ENCODE measurements at regions not wholly inside any gene's neighbourhood (a gene's known extent, or its start where the extent isn't known, plus 50 kb on each side); places are given as distances from the start of the nearest gene placed in this dataset.
"Not testable (repeated sequence)": the region's sequence is repeated elsewhere in the genome, so short reads cannot be mapped to it uniquely, and the experiment has no call there.

- H4K20me1 ChIP-seq (ENCODE audit: control insufficient read depth, insufficient read depth); POLR2A ChIA-PET; H3K27me3 ChIP-seq (replicated peaks in 1 of 2; ENCODE audit: control insufficient read depth in 2 of 2, insufficient read depth in 2 of 2, low read length in 1 of 2); ATAC-seq; BruUV-seq (replicated peaks); H3K79me2 ChIP-seq (ENCODE audit: control insufficient read depth, insufficient read depth, low read length); FAIRE-seq; H3K9me3 ChIP-seq (replicated peaks; ENCODE audit: control insufficient read depth, insufficient read depth, low read length); H3K4me1 ChIP-seq (ENCODE audit: control insufficient read depth, insufficient read depth, low read length); DNase-seq (ENCODE audit: low read depth, low spot score); intact Hi-C loops (cut with micrococcal nuclease; ENCODE audit: unreplicated experiment); CTCF ChIA-PET; H3K9ac ChIP-seq (ENCODE audit: control insufficient read depth, insufficient read depth, low read length); H2AFZ ChIP-seq (ENCODE audit: control insufficient read depth, low read depth, low read length); RAD21 ChIA-PET (ENCODE audit: unreplicated experiment); SMC1A ChIA-PET (ENCODE audit: uncharacterized antibody, unreplicated experiment); H3K27ac ChIP-seq (ENCODE audit: control insufficient read depth, insufficient read depth); H3K4me2 ChIP-seq (ENCODE audit: control insufficient read depth, insufficient read depth); H3K4me3 ChIP-seq; in situ Hi-C loops (cut with MboI); H3K36me3 ChIP-seq (ENCODE audit: control insufficient read depth in 2 of 2, insufficient read depth in 2 of 2, low read length in 1 of 2): not testable (repeated sequence)
- 66% methylated on average over 2 of the region's 2 CpGs for WGBS (ENCODE audit: insufficient coverage, insufficient replicate concordance, low lambda C conversion rate, missing lambda C conversion rate)
Observed at GRCh38 chr1:121547726-121548125, 363.0 kb downstream of the SRGAP2C start.

- DNase-seq (ENCODE audit: low read depth, low spot score); FAIRE-seq: not testable (repeated sequence)
Observed at GRCh38 chr1:121550817-121551216, 366.0 kb downstream of the SRGAP2C start.

GRCh38 chr1:121551491-121551890 is 366.7 kb downstream of the SRGAP2C start:
- WGBS (ENCODE audit: insufficient coverage, insufficient replicate concordance, low lambda C conversion rate, missing lambda C conversion rate): 2% methylated on average over 2 of the region's 2 CpGs
- in situ Hi-C loops (cut with MboI); intact Hi-C loops (cut with micrococcal nuclease; ENCODE audit: unreplicated experiment); DNase-seq (ENCODE audit: low read depth, low spot score); POLR2A ChIA-PET; ATAC-seq; SMC1A ChIA-PET (ENCODE audit: uncharacterized antibody, unreplicated experiment); H3K27ac ChIP-seq (ENCODE audit: control insufficient read depth, insufficient read depth); CTCF ChIA-PET; H3K4me2 ChIP-seq (ENCODE audit: control insufficient read depth, insufficient read depth); H3K4me3 ChIP-seq; H3K36me3 ChIP-seq (ENCODE audit: control insufficient read depth in 2 of 2, insufficient read depth in 2 of 2, low read length in 1 of 2); H4K20me1 ChIP-seq (ENCODE audit: control insufficient read depth, insufficient read depth); H3K9me3 ChIP-seq (replicated peaks; ENCODE audit: control insufficient read depth, insufficient read depth, low read length); H3K27me3 ChIP-seq (replicated peaks in 1 of 2; ENCODE audit: control insufficient read depth in 2 of 2, insufficient read depth in 2 of 2, low read length in 1 of 2); BruUV-seq (replicated peaks); H3K9ac ChIP-seq (ENCODE audit: control insufficient read depth, insufficient read depth, low read length); RAD21 ChIA-PET (ENCODE audit: unreplicated experiment); H3K79me2 ChIP-seq (ENCODE audit: control insufficient read depth, insufficient read depth, low read length); H3K4me1 ChIP-seq (ENCODE audit: control insufficient read depth, insufficient read depth, low read length); H2AFZ ChIP-seq (ENCODE audit: control insufficient read depth, low read depth, low read length): not testable (repeated sequence)
- peak; percentile 84 for FAIRE-seq

More at GRCh38 chr1:121550817-121551216, 366.0 kb downstream of the SRGAP2C start:
- ATAC-seq; in situ Hi-C loops (cut with MboI); H3K27ac ChIP-seq (ENCODE audit: control insufficient read depth, insufficient read depth); POLR2A ChIA-PET; H3K79me2 ChIP-seq (ENCODE audit: control insufficient read depth, insufficient read depth, low read length); H3K4me2 ChIP-seq (ENCODE audit: control insufficient read depth, insufficient read depth); H3K36me3 ChIP-seq (ENCODE audit: control insufficient read depth in 2 of 2, insufficient read depth in 2 of 2, low read length in 1 of 2); H4K20me1 ChIP-seq (ENCODE audit: control insufficient read depth, insufficient read depth); H3K9me3 ChIP-seq (replicated peaks; ENCODE audit: control insufficient read depth, insufficient read depth, low read length); H3K4me1 ChIP-seq (ENCODE audit: control insufficient read depth, insufficient read depth, low read length); CTCF ChIA-PET; H3K9ac ChIP-seq (ENCODE audit: control insufficient read depth, insufficient read depth, low read length); H2AFZ ChIP-seq (ENCODE audit: control insufficient read depth, low read depth, low read length); H3K27me3 ChIP-seq (replicated peaks in 1 of 2; ENCODE audit: control insufficient read depth in 2 of 2, insufficient read depth in 2 of 2, low read length in 1 of 2); intact Hi-C loops (cut with micrococcal nuclease; ENCODE audit: unreplicated experiment); H3K4me3 ChIP-seq; BruUV-seq (replicated peaks); SMC1A ChIA-PET (ENCODE audit: uncharacterized antibody, unreplicated experiment); RAD21 ChIA-PET (ENCODE audit: unreplicated experiment): not testable (repeated sequence)
- WGBS (ENCODE audit: insufficient coverage, insufficient replicate concordance, low lambda C conversion rate, missing lambda C conversion rate): 7% methylated on average over 3 of the region's 3 CpGs

GRCh38 chr1:121556560-121556959 is 371.8 kb downstream of the SRGAP2C start:
- BruUV-seq (replicated peaks); H4K20me1 ChIP-seq (ENCODE audit: control insufficient read depth, insufficient read depth); FAIRE-seq; ATAC-seq; H3K9me3 ChIP-seq (replicated peaks; ENCODE audit: control insufficient read depth, insufficient read depth, low read length); POLR2A ChIA-PET; H3K79me2 ChIP-seq (ENCODE audit: control insufficient read depth, insufficient read depth, low read length); H3K4me1 ChIP-seq (ENCODE audit: control insufficient read depth, insufficient read depth, low read length); SMC1A ChIA-PET (ENCODE audit: uncharacterized antibody, unreplicated experiment); in situ Hi-C loops (cut with MboI); H2AFZ ChIP-seq (ENCODE audit: control insufficient read depth, low read depth, low read length); H3K27ac ChIP-seq (ENCODE audit: control insufficient read depth, insufficient read depth); DNase-seq (ENCODE audit: low read depth, low spot score); H3K4me3 ChIP-seq; intact Hi-C loops (cut with micrococcal nuclease; ENCODE audit: unreplicated experiment); H3K4me2 ChIP-seq (ENCODE audit: control insufficient read depth, insufficient read depth); CTCF ChIA-PET; RAD21 ChIA-PET (ENCODE audit: unreplicated experiment); H3K9ac ChIP-seq (ENCODE audit: control insufficient read depth, insufficient read depth, low read length); H3K36me3 ChIP-seq (ENCODE audit: control insufficient read depth in 2 of 2, insufficient read depth in 2 of 2, low read length in 1 of 2); H3K27me3 ChIP-seq (replicated peaks in 1 of 2; ENCODE audit: control insufficient read depth in 2 of 2, insufficient read depth in 2 of 2, low read length in 1 of 2): not testable (repeated sequence)
- 18% methylated on average over 1 of the region's 1 CpG for WGBS (ENCODE audit: insufficient coverage, insufficient replicate concordance, low lambda C conversion rate, missing lambda C conversion rate)
